Middle frontal gyrus (tissue), 1 donor: ENCODE measurements at regions not wholly inside any gene's neighbourhood (a gene's known extent, or its start where the extent isn't known, plus 50 kb on each side); places are given as distances from the start of the nearest gene placed in this dataset.

Experiments
- DNase-seq: peaks from one replicate; pipeline ENCODE4 v3.0.0-alpha.2; 2015; ENCODE audit warnings: low spot score; ENCODE audit errors: extremely low spot score

DNA sequence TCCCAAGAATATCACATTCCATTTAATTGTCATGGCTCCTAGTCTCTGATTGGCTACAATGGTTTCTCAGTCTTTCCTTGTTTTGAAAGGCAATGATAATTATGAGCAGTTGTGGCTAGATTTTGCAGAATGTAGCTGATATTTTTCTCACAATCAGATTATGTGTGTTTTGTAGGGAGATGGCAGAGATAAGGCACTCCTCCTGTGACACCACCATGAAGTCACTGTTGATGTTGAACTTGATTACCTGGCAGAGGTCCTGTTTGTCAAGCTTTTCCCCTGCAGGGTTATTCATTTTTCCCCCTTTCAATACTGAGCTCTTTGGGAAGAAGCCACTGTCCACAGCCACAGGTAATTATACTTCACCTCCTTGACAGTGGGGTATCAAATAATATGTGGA lies 602.9 kb upstream of the PFKP start:
- no peak for DNase-seq

- DNase-seq: no peak
Observed at GRCh38 chr10:2463316-2463715, 604.0 kb upstream of the PFKP start.

GRCh38 chr10:2462581-2462980 lies 604.8 kb upstream of the PFKP start:
- no peak for DNase-seq

DNA sequence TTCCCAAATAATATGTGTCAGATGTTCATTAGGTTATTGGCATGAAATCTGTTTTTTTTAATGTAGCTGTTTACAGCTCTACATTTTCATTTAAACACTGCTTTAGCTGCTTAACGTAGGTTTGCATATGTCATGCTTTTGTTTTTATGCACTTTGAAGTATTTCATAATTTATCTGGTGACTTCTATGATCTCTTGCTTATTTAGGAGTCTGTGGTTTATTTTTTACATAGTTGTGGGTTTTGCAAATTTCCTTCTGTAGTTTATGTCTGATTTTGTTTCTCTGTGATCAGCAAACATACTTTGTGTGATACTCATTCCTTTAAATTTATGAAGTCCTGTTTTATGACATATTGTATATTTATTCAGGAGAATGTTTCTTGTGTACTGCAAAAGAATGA lies 606.5 kb upstream of the PFKP start:
- no peak for DNase-seq

GRCh38 chr10:2459713-2460112 lies 607.6 kb upstream of the PFKP start:
- DNase-seq: no peak

- DNase-seq: no peak
Observed at GRCh38 chr10:2456834-2457233, 610.5 kb upstream of the PFKP start.

GRCh38 chr10:2445370-2445769 lies 622.0 kb upstream of the PFKP start:
- no peak for DNase-seq

GRCh38 chr10:2439983-2440382 lies 627.4 kb upstream of the PFKP start:
- DNase-seq: no peak

DNA sequence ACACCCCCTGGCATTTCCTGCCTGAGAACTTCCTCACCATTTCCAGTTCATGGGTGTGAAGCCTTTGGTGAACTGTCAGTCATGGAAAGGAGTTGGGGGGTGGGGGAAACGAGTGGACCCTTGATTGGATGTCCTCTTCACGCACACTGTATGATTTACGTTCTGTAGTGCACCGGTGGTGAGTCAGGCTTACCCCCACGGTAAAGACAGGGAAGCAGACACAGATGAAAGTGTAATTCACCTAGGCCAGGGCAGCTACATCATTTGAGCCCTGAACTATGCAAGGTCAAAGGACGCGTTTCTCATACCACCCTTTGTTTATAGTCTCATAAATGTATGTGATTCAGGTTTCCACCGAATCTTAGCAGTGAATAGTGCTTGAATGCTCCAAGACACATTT lies 628.3 kb upstream of the PFKP start:
- DNase-seq: no peak

DNA sequence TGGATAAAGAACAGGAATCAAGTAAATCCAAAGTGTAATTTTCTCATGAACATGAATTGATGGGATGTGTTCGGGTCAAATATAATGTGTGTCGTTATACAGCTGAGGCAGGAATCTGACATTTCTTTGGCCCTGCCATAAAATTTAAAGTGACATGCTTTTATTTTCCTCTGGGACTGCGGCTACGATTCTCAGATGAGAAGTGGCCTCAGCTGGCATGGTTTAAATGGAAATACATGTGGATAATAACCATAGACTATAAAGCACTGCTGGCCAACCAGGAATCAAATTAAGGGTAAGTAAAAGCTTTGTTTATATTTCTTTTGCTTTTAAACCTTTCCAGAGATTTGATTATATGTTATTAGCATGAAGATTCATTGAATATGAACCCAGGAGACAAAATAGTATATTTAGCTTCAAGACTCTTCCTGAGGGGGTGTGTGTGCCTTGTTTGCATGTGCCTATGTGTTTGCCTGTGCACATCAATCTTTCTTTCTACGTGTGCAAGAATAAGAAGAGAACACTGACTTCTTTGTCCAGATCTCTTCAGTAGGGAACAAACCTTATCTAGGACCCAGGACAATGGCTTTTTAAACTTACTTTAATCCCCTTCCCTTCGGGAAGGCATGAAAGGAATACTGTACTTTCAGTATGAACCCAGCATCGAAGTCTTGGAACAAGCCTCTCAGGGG lies 629.0 kb upstream of the PFKP start:
- DNase-seq: no peak

DNA sequence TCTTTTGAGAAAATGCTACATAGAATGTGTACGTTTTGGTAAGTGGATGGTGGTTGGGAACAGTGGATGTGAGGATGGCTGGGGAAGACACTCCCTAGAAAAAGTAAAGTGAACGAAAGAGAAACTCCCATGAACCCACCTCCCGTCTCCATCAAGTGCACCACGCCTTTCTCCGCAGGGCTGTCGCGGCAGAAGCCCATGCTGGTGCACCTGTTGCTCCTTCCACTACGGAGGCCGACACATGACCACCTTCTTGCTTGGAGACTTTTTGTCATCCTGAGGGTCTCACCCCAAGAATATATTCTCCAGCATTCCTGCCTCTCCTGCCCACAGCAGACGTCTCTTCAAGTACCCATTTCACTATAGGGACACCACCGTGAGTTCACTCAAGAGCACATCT lies 630.4 kb upstream of the PFKP start:
- no peak for DNase-seq

GRCh38 chr10:2431961-2432360 lies 635.4 kb upstream of the PFKP start:
- no peak for DNase-seq

GRCh38 chr10:2427412-2427811 lies 639.9 kb upstream of the PFKP start:
- no peak for DNase-seq

- DNase-seq: no peak
Observed at GRCh38 chr10:2425320-2425719, 642.0 kb upstream of the PFKP start.

GRCh38 chr10:2414562-2414961 lies 652.8 kb upstream of the PFKP start:
- DNase-seq: no peak

DNA sequence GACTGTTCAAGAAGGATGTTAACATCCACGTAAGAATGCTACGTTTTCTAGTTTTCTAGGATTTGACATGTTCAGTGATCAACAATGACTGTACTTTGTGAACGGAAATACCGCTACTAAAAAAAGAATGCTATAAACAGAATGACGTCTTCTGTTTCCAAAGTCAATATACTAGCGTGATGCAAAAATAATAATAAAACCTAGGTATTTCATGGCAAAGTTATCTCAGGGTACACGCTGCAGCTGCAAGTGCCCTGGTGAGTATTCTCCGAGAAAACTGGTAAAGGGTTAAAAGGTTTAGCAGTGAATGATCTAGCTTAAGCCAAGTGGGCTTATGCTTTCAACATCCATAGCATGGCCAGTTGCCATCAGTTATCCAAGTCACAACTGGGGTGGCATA lies 653.3 kb upstream of the PFKP start:
- DNase-seq: no peak

DNA sequence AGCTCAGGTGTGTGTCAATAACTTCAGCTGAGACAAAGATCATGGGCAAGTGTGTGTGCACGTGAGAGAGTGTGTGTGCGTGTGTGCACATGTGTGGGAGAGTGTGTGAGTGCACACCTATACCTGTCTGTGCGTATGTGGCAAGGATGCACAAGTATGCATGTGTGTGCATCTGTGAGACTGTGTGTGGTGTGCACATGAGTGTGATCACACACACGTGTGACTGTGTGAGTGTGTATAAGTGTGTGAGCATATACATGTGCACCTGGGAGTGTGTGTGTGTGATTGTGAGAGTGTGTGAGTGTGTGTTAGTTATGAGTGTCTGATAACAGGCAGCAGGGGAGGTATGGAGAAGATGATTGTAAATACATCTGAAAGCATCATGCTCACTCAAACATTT lies 657.3 kb upstream of the PFKP start:
- no peak for DNase-seq

DNA sequence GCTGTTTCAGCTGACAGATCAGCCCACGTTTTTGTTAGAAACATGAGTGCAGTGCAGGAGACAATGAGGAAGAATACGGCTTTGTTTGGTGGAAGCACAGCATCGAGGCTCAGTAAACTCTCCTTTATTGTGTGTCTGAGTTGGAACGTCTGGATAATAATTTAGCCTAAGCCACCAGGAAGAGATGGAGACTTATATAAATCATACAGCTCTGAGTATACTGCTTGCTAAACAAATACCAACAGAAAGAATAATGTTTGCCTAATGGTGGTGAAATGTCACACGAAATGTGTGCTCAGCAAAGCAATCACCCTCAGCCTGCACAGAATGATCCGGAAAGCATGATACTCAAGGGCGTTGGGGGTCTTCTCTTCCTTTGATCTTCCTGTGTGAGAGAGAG lies 664.1 kb upstream of the ADARB2 start:
- DNase-seq: no peak

GRCh38 chr10:2399482-2399881 lies 662.2 kb upstream of the ADARB2 start:
- DNase-seq: no peak

GRCh38 chr10:2392145-2392812 lies 655.0 kb upstream of the ADARB2 start:
- DNase-seq: no peak

- no peak for DNase-seq
Observed at GRCh38 chr10:2387672-2388071, 650.3 kb upstream of the ADARB2 start.

DNA sequence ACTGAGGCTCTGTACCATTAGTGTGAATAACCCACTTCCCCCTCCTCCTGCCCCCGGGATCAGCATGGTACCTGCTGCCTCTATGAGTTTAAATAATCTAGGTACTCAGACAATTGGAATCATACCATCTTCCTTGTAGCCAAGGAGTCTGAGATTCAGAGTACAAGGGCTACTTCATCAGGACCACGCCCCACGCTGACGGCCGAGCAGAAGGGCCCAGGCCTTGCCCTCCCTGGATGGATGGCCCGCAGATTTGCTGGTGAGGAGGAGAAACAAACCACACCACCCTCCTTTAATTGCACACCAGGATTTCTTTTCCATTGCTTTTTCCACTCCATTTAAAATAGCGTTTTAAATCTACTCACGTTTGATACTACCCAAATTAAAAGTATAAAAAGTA lies 649.9 kb upstream of the ADARB2 start:
- no peak for DNase-seq

GRCh38 chr10:2380218-2380617 lies 642.9 kb upstream of the ADARB2 start:
- no peak for DNase-seq
